Suprapubic skin (tissue), 4 donors: ENCODE measurements at regions not wholly inside any gene's neighbourhood (a gene's known extent, or its start where the extent isn't known, plus 50 kb on each side); places are given as distances from the start of the nearest gene placed in this dataset.
A peak's percentile ranks its signal among the peaks of the same experiment; 100 is the strongest.

Experiments used
- DNase-seq, 2 donors: peaks; one replicate each; pipeline ENCODE4 v3.0.0-alpha.2; 2019; ENCODE audit warnings: low spot score in 2 of 2
- H3K27ac ChIP-seq: fragments of 200-600 bp; sonication (generic); one replicate; pipeline ENCODE4 v1.5.1; 2019
- H3K27me3 ChIP-seq: fragments of 200-600 bp; sonication (generic); one replicate; pipeline ENCODE4 v1.5.1; 2019
- H3K36me3 ChIP-seq: fragments of 200-600 bp; sonication (generic); one replicate; pipeline ENCODE4 v1.5.1; 2019
- H3K4me1 ChIP-seq: fragments of 200-600 bp; sonication (generic); one replicate; pipeline ENCODE4 v1.5.1; 2019
- H3K4me3 ChIP-seq: fragments of 200-600 bp; sonication (generic); one replicate; pipeline ENCODE4 v1.5.1; 2019; ENCODE audit warnings: mild to moderate bottlenecking
- H3K9me3 ChIP-seq: fragments of 200-600 bp; sonication (generic); one replicate; pipeline ENCODE4 v1.5.1; 2019
- EP300 ChIP-seq: sonication (generic); formaldehyde crosslinking; IDR thresholded peaks from one replicate; pipeline ENCODE4 v1.6.1; 2017; ENCODE audit warnings: antibody characterized with exemption
- POLR2A ChIP-seq, 2 donors: fragments of 450-650 bp; IDR thresholded peaks; one replicate each; pipeline ENCODE4 v1.6.1; 2017; ENCODE audit warnings: antibody characterized with exemption in 2 of 2, mild to moderate bottlenecking in 2 of 2, moderate library complexity in 2 of 2
- POLR2AphosphoS5 ChIP-seq, 3 donors: sonication (generic); formaldehyde crosslinking; IDR thresholded peaks; one replicate each; pipeline ENCODE4 v1.6.1; 2017; ENCODE audit warnings: antibody characterized with exemption in 3 of 3
- WGBS: methylation state at CpG from one replicate; pipeline ENCODE4 v1.1.5; 2018; 5-methylcytosine and 5-hydroxymethylcytosine counted together
- TF ChIP-seq, protein P1 (sequence below), 2 donors: fragments of 200-600 bp in 1 of 2; fragments of 450-650 bp in 1 of 2; sonication (generic) in 1 of 2; IDR thresholded peaks; one replicate each; pipeline ENCODE4 v1.5.1; 2016 to 2019; ENCODE audit warnings: antibody characterized with exemption in 2 of 2, mild to moderate bottlenecking in 1 of 2, moderate library complexity in 1 of 2

DNA sequence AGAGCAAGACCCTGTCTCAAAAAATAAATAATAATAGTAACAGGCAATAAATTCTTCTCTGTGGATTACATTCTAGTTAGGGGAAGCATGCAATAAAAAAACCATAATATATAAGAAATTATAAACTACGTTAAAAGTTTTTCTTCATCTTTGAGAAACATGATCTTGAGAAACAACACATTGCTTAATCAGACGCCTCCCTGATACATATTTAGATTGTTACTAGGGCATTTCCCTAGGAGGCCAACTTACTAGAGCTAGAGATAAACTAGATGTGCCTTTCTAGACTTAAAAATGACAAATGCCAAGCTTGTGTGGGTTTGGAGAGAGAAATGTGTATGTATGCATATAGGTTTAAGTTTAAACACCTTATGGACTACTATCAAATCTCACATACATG is 76.3 kb upstream of the GALNT5 start:
- H3K4me3 ChIP-seq: no peak overlapping the region
- no peak overlapping the region for H3K27ac ChIP-seq

DNA sequence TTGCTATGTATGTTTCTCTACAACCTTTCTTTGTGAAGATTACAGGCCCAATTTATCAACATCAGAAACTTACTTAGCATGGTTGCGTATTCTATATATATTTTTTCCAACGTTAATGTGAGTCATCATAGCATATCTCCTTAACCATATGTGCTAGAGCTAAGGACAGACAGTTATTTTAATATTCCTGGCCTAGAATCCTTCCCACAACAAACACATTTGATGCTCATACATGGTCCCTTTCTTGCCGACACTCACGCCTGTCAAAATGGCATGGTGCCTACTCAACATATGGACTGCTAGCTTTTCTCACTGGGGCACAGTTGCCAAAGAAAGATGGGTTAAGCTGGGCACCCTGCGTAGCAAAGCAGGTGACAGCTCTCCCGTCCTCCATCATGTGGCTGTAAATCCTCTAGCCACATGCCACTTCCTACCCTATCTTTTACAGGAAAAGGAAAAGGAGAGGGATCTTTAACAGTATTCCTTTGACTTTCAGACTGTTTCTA is 75.2 kb upstream of the GALNT5 start:
- no peak overlapping the region for H3K4me3 ChIP-seq
- H3K4me1 ChIP-seq: peaks cover 5% of the 10 kb centered on the region
- H3K36me3 ChIP-seq: no peaks in the 10 kb centered on the region
- TF ChIP-seq POLR2AphosphoS5 (IDR thresholded peaks at IDR 0.05): no peak
- TF ChIP-seq, protein P1, sequence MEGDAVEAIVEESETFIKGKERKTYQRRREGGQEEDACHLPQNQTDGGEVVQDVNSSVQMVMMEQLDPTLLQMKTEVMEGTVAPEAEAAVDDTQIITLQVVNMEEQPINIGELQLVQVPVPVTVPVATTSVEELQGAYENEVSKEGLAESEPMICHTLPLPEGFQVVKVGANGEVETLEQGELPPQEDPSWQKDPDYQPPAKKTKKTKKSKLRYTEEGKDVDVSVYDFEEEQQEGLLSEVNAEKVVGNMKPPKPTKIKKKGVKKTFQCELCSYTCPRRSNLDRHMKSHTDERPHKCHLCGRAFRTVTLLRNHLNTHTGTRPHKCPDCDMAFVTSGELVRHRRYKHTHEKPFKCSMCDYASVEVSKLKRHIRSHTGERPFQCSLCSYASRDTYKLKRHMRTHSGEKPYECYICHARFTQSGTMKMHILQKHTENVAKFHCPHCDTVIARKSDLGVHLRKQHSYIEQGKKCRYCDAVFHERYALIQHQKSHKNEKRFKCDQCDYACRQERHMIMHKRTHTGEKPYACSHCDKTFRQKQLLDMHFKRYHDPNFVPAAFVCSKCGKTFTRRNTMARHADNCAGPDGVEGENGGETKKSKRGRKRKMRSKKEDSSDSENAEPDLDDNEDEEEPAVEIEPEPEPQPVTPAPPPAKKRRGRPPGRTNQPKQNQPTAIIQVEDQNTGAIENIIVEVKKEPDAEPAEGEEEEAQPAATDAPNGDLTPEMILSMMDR (IDR thresholded peaks at IDR 0.05): no peak
- no peak for TF ChIP-seq POLR2A (IDR thresholded peaks at IDR 0.05)
- TF ChIP-seq EP300: no peak
- H3K9me3 ChIP-seq: no peaks in the 10 kb centered on the region
- 79% methylated on average over 6 of the region's 6 CpGs for WGBS
- peak overlapping the region; percentile 40 for H3K27ac ChIP-seq
- DNase-seq: no peak
- no peaks in the 10 kb centered on the region for H3K27me3 ChIP-seq

More for the DNA sequence above, 76.3 kb upstream of the GALNT5 start:
- DNase-seq: no peak
- no peaks in the 10 kb centered on the region for H3K36me3 ChIP-seq
- 70% methylated on average over 2 of the region's 2 CpGs for WGBS
- no peak for TF ChIP-seq POLR2A (IDR thresholded peaks at IDR 0.05)
- peaks cover 5% of the 10 kb centered on the region for H3K4me1 ChIP-seq
- H3K9me3 ChIP-seq: no peaks in the 10 kb centered on the region
- H3K27me3 ChIP-seq: no peaks in the 10 kb centered on the region

DNA sequence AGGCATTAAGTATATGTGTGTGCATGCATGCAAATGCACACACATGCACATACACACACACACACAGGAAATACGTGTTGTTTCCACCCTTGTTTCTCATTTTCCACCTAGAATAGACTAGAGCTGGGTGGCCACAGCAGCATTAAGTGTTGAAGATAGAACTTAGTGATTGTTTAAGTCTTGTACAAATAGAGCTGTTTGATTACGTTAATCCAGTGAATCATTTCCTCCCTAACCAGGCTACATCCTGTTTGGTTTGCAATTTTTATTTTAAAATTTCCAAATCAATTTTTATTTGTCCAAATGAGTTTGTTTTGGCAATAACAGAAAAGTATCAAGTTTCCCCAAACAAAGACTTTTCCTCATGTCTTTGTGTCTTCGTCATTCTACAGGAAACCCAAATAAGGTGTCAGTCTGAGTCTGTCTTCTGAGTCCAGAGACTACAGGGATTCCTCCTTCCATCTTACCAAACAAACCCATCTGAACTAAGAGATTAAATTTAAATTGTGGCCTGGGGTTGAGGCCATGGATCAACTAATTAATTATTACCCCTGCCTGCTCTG is 74.6 kb upstream of the GALNT5 start:
- Histone ChIP-seq H3K27me3 (no peaks in the 10 kb centered on the region), H3K9me3 (no peaks in the 10 kb centered on the region), H3K36me3 (no peaks in the 10 kb centered on the region), H3K4me1 (peaks cover 5% of the 10 kb centered on the region), H3K4me3 (no peak overlapping the region), H3K27ac (peak overlapping the region; percentile 40)
- no peak for DNase-seq
- TF ChIP-seq POLR2AphosphoS5 (IDR thresholded peaks at IDR 0.05): no peak
- no peak for TF ChIP-seq POLR2A (IDR thresholded peaks at IDR 0.05)
- no peak for TF ChIP-seq EP300
- TF ChIP-seq, protein P1 (IDR thresholded peaks at IDR 0.05): no peak
- WGBS: 36% methylated on average over 3 of the region's 3 CpGs

DNA sequence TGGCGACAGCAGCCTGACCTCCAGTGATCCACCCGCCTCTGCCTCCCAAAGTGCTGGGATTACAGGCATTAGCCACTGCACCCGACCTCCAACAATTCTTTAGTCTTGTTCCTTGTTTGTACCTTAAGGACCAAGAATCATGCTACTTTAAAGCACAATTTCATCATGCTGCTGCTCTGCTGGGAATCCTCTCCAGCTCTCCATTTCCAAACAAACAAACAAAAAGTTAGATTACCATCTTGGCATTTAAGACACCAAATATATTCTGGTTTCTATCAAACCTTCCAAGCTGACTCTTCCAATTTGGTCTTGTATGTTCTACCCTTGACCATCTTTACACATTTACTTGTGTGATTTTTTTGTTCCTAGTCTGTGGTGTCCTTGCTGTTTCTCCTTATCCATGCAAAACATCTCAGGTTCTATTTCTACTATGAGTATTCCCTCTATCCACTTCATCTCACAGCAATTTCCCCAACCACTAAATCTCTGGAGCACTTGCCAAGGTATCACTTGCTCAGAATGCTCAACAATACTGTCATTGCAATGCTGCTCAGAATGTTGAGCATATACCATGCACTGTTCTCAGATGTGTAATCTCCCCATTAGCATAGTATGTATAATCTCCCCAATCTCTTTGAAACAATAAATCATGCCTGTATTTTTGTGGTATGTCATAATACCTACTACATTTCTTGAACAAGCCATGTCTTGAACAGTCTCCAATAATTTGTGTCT is 73.2 kb upstream of the GALNT5 start:
- 89% methylated on average over 3 of the region's 3 CpGs for WGBS
- Histone ChIP-seq H3K27me3 (no peaks in the 10 kb centered on the region), H3K4me3 (no peak overlapping the region), H3K9me3 (no peaks in the 10 kb centered on the region), H3K4me1 (peaks cover 5% of the 10 kb centered on the region), H3K36me3 (no peaks in the 10 kb centered on the region), H3K27ac (no peak overlapping the region)
- DNase-seq: no peak
- TF ChIP-seq EP300 (no peak), POLR2AphosphoS5 (IDR thresholded peaks at IDR 0.05) (no peak), POLR2A (IDR thresholded peaks at IDR 0.05) (no peak)
- TF ChIP-seq, protein P1 (IDR thresholded peaks at IDR 0.05): no peak

DNA sequence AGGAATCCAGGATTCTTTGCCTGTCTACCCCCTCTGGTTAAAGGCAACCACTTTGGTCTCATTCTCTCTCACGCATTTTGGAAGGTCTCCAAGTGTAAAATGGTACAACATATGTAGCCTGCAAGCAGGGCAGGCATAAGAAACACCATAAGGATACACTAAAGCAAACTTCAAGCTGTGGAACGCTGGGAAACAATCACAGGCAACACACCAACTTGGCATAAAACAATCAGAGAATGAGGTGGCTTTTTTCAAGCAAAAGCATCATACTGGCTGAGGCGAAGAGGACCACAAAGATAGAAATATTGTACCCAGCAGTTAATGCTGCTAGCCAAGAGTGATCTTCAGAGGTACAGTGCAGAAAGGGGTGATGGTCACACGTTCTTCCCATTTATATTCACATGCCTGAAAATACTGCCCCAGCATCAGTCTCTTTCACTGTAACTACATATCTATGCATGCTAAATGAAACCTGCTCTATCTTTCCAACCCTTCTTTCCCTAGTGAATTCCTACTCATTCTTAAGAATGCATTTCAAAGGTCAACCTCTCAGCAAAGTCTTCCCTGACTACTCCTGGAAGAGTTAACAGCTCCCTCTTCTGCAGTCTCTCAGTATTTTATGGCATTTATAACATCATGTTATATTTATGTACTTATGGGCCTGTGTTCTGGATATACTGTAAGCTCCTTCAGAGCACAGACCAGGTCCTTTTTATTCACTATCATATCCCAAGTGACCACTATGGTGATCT is 71.9 kb upstream of the GALNT5 start:
- H3K4me3 ChIP-seq: no peak overlapping the region
- no peak overlapping the region for H3K27ac ChIP-seq
- no peak for DNase-seq
- no peak for TF ChIP-seq POLR2AphosphoS5 (IDR thresholded peaks at IDR 0.05)
- TF ChIP-seq EP300: no peak
- H3K36me3 ChIP-seq: no peaks in the 10 kb centered on the region
- peaks cover 5% of the 10 kb centered on the region for H3K4me1 ChIP-seq
- no peaks in the 10 kb centered on the region for H3K27me3 ChIP-seq
- no peaks in the 10 kb centered on the region for H3K9me3 ChIP-seq
- WGBS: 77% methylated on average over 4 of the region's 4 CpGs

DNA sequence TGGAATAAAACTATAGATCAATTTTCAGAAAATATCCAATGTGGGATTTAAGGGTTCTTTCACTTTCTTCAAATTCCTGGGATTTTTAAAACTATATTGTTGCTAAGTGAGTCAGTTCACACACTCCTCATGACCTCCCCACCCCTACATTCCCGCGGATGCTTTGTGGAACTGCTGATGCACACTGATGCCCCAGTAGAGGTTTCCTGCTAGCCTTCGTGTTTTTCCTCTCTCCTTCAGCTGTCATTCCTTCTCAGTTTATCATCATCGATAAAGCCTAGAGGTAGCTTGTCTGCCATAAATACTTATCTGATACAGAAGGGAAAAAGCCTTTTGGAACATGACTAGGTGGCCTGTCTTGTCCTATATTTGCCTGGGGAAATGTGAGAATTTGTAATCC is 67.4 kb upstream of the GALNT5 start:
- TF ChIP-seq POLR2A (IDR thresholded peaks at IDR 0.05): no peak
- TF ChIP-seq EP300: no peak
- TF ChIP-seq, protein P1 (IDR thresholded peaks at IDR 0.05): no peak
- no peak for TF ChIP-seq POLR2AphosphoS5 (IDR thresholded peaks at IDR 0.05)
- H3K27me3 ChIP-seq: no peaks in the 10 kb centered on the region
- no peak for DNase-seq
- no peaks in the 10 kb centered on the region for H3K9me3 ChIP-seq
- WGBS: 62% methylated on average over 4 of the region's 4 CpGs
- H3K4me1 ChIP-seq: no peaks in the 10 kb centered on the region
- no peak overlapping the region for H3K4me3 ChIP-seq
- H3K27ac ChIP-seq: no peak overlapping the region
- no peaks in the 10 kb centered on the region for H3K36me3 ChIP-seq
